ENCODE measurements at regions not wholly inside any gene's neighbourhood (a gene's known extent, or its start where the extent isn't known, plus 50 kb on each side); places are given as distances from the start of the nearest gene placed in this dataset.

- Histone ChIP-seq H3K27ac (ENCODE audit: insufficient read depth, low read length) (no peak overlapping the region), H3K4me3 (replicated peaks in 1 of 4; ENCODE audit: control extremely low read depth in 1 of 4, insufficient read depth in 1 of 4, low read depth in 3 of 4, low read length in 4 of 4) (no peak overlapping the region), H2AFZ (ENCODE audit: low read length) (no peak overlapping the region), H4K20me1 (ENCODE audit: control insufficient read depth, extremely low read depth, insufficient read depth, low read length) (no peaks in the 10 kb centered on the region), H3K9me3 (ENCODE audit: control insufficient read depth, insufficient read depth, low read depth, low read length) (no peaks in the 10 kb centered on the region), H3K4me2 (ENCODE audit: extremely low read depth, insufficient read depth, low read length) (no peak overlapping the region), H3K79me2 (ENCODE audit: control insufficient read depth, insufficient read depth, low read length) (no peaks in the 10 kb centered on the region), H3K27me3 (ENCODE audit: control insufficient read depth, insufficient read depth, low read length) (no peaks in the 10 kb centered on the region), H3K36me3 (ENCODE audit: control insufficient read depth, insufficient read depth, low read length) (no peaks in the 10 kb centered on the region), H3K9ac (ENCODE audit: insufficient read depth, low read length) (no peak overlapping the region), H3K4me1 (ENCODE audit: control insufficient read depth, extremely low read depth, insufficient read depth, low read length) (no peaks in the 10 kb centered on the region)
- no peak for TF ChIP-seq EZH2 (IDR thresholded peaks at IDR 0.05; ENCODE audit: low read length, missing control alignments)
- no peak for TF ChIP-seq CTCF (conservative IDR thresholded peaks at IDR 0.05 in 1 of 2, IDR thresholded peaks at IDR 0.05 in 1 of 2; ENCODE audit: low read depth in 1 of 2, low read length in 2 of 2)
- DNase-seq (ENCODE audit: low read depth in 2 of 2): peak in 1 of 2 donors; percentile 59
These were observed 103.1 kb upstream of the MPDZ start for GRCh38 chr9:13382595-13382994.

- H3K79me2 ChIP-seq (ENCODE audit: control insufficient read depth, insufficient read depth, low read length): no peaks in the 10 kb centered on the region
- no peaks in the 10 kb centered on the region for H3K27me3 ChIP-seq (ENCODE audit: control insufficient read depth, insufficient read depth, low read length)
- TF ChIP-seq EZH2 (IDR thresholded peaks at IDR 0.05; ENCODE audit: low read length, missing control alignments) (no peak), CTCF (conservative IDR thresholded peaks at IDR 0.05 in 1 of 2, IDR thresholded peaks at IDR 0.05 in 1 of 2; ENCODE audit: low read depth in 1 of 2, low read length in 2 of 2) (no peak)
- no peak overlapping the region for H3K9ac ChIP-seq (ENCODE audit: insufficient read depth, low read length)
- no peak overlapping the region for H3K4me3 ChIP-seq (replicated peaks in 1 of 4; ENCODE audit: control extremely low read depth in 1 of 4, insufficient read depth in 1 of 4, low read depth in 3 of 4, low read length in 4 of 4)
- no peak for DNase-seq (ENCODE audit: low read depth in 2 of 2)
- H4K20me1 ChIP-seq (ENCODE audit: control insufficient read depth, extremely low read depth, insufficient read depth, low read length): no peaks in the 10 kb centered on the region
- no peak overlapping the region for H3K4me2 ChIP-seq (ENCODE audit: extremely low read depth, insufficient read depth, low read length)
- no peaks in the 10 kb centered on the region for H3K9me3 ChIP-seq (ENCODE audit: control insufficient read depth, insufficient read depth, low read depth, low read length)
- H2AFZ ChIP-seq (ENCODE audit: low read length): no peak overlapping the region
- H3K27ac ChIP-seq (ENCODE audit: insufficient read depth, low read length): no peak overlapping the region
- no peaks in the 10 kb centered on the region for H3K36me3 ChIP-seq (ENCODE audit: control insufficient read depth, insufficient read depth, low read length)
- no peaks in the 10 kb centered on the region for H3K4me1 ChIP-seq (ENCODE audit: control insufficient read depth, extremely low read depth, insufficient read depth, low read length)
These were observed 101.4 kb upstream of the MPDZ start for GRCh38 chr9:13380903-13381302.

- Histone ChIP-seq H3K9me3 (ENCODE audit: control insufficient read depth, insufficient read depth, low read depth, low read length) (no peaks in the 10 kb centered on the region), H3K4me2 (ENCODE audit: extremely low read depth, insufficient read depth, low read length) (no peak overlapping the region), H3K79me2 (ENCODE audit: control insufficient read depth, insufficient read depth, low read length) (no peaks in the 10 kb centered on the region), H3K27me3 (ENCODE audit: control insufficient read depth, insufficient read depth, low read length) (no peaks in the 10 kb centered on the region), H2AFZ (ENCODE audit: low read length) (no peak overlapping the region), H3K27ac (ENCODE audit: insufficient read depth, low read length) (no peak overlapping the region), H3K4me3 (replicated peaks in 1 of 4; ENCODE audit: control extremely low read depth in 1 of 4, insufficient read depth in 1 of 4, low read depth in 3 of 4, low read length in 4 of 4) (no peak overlapping the region), H4K20me1 (ENCODE audit: control insufficient read depth, extremely low read depth, insufficient read depth, low read length) (no peaks in the 10 kb centered on the region), H3K9ac (ENCODE audit: insufficient read depth, low read length) (no peak overlapping the region), H3K36me3 (ENCODE audit: control insufficient read depth, insufficient read depth, low read length) (no peaks in the 10 kb centered on the region), H3K4me1 (ENCODE audit: control insufficient read depth, extremely low read depth, insufficient read depth, low read length) (no peaks in the 10 kb centered on the region)
- DNase-seq (ENCODE audit: low read depth in 2 of 2): peak in 1 of 2 donors; percentile 93
- no peak for TF ChIP-seq CTCF (conservative IDR thresholded peaks at IDR 0.05 in 1 of 2, IDR thresholded peaks at IDR 0.05 in 1 of 2; ENCODE audit: low read depth in 1 of 2, low read length in 2 of 2)
- no peak for TF ChIP-seq EZH2 (IDR thresholded peaks at IDR 0.05; ENCODE audit: low read length, missing control alignments)
These were observed 98.7 kb upstream of the MPDZ start for GRCh38 chr9:13378154-13378553.
